ENCODE measurements at regions not wholly inside any gene's neighbourhood (a gene's known extent, or its start where the extent isn't known, plus 50 kb on each side); places are given as distances from the start of the nearest gene placed in this dataset.
A peak's percentile ranks its signal among the peaks of the same experiment; 100 is the strongest.

DNA sequence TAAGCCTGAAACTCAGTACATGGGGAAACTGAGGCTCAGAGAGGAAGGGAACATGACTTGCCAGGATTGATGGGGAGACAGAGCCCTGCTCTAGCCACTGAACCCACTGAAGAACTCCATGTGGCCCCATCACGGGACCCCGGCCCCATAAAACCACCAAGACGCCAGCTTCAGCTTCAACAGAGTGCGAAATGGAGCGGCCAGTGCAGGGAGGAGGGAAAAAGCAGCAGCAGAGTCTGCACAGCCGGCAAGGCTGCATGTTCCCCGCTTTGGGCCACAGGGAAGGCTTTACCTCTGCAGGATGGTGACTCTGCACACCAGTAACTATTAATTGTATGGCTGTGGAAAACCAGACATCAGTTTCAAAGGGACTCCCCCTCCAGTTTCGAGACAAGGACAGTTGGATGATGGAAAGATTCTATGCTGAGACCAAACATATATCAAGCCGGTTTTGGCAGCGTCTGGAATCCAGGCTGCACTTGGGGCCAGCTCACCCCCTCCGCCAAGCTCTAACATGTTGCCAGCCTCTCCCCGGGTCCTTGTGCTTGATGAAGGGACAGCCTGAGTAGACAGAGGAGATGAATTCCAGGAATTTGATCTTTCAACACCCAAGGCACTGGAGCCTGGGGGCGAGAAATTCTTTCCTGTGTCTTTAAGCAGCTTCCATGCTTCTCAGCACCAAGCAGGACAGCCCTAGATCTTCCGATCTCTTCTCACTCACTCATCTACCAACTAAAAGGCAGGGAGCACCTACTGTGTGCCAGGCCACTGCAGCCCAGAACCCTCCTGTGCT is 55.7 kb upstream of the BCL11B start:
- peak; percentile 46 for DNase-seq (ENCODE audit: low spot score)
- no peak overlapping the region for H3K4me3 ChIP-seq
- H3K27ac ChIP-seq: no peak overlapping the region
- TF ChIP-seq, protein P1, sequence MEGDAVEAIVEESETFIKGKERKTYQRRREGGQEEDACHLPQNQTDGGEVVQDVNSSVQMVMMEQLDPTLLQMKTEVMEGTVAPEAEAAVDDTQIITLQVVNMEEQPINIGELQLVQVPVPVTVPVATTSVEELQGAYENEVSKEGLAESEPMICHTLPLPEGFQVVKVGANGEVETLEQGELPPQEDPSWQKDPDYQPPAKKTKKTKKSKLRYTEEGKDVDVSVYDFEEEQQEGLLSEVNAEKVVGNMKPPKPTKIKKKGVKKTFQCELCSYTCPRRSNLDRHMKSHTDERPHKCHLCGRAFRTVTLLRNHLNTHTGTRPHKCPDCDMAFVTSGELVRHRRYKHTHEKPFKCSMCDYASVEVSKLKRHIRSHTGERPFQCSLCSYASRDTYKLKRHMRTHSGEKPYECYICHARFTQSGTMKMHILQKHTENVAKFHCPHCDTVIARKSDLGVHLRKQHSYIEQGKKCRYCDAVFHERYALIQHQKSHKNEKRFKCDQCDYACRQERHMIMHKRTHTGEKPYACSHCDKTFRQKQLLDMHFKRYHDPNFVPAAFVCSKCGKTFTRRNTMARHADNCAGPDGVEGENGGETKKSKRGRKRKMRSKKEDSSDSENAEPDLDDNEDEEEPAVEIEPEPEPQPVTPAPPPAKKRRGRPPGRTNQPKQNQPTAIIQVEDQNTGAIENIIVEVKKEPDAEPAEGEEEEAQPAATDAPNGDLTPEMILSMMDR (IDR thresholded peaks at IDR 0.05): no peak

GRCh38 chr14:99327050-99327449 is 55.1 kb upstream of the BCL11B start:
- DNase-seq (ENCODE audit: low spot score): peak; percentile 26
- H3K4me3 ChIP-seq: no peak overlapping the region
- no peak overlapping the region for H3K27ac ChIP-seq
- TF ChIP-seq, protein P1 (IDR thresholded peaks at IDR 0.05): no peak

- TF ChIP-seq, protein P1 (IDR thresholded peaks at IDR 0.05): no peak
- no peak overlapping the region for H3K27ac ChIP-seq
- H3K4me3 ChIP-seq: no peak overlapping the region
- DNase-seq (ENCODE audit: low spot score): peak; percentile 31
Observed at GRCh38 chr14:99326041-99326710, 54.2 kb upstream of the BCL11B start.

- Histone ChIP-seq H3K4me3 (no peak overlapping the region), H3K27ac (no peak overlapping the region)
- TF ChIP-seq, protein P1 (IDR thresholded peaks at IDR 0.05): no peak
- DNase-seq (ENCODE audit: low spot score): peak; percentile 35
Observed at GRCh38 chr14:99325591-99325990, 53.6 kb upstream of the BCL11B start.

GRCh38 chr14:99325016-99325415 is 53.0 kb upstream of the BCL11B start:
- peak; percentile 54 for DNase-seq (ENCODE audit: low spot score)
- TF ChIP-seq, protein P1 (IDR thresholded peaks at IDR 0.05): no peak
- no peak overlapping the region for H3K4me3 ChIP-seq
- H3K27ac ChIP-seq: no peak overlapping the region

GRCh38 chr14:99324291-99324690 is 52.3 kb upstream of the BCL11B start:
- H3K4me3 ChIP-seq: no peak overlapping the region
- peak; percentile 28 for DNase-seq (ENCODE audit: low spot score)
- TF ChIP-seq, protein P1 (IDR thresholded peaks at IDR 0.05): no peak
- no peak overlapping the region for H3K27ac ChIP-seq
